Heart right ventricle (tissue), 16 donors: ENCODE measurements at regions not wholly inside any gene's neighbourhood (a gene's known extent, or its start where the extent isn't known, plus 50 kb on each side); places are given as distances from the start of the nearest gene placed in this dataset.

Experiments
- ATAC-seq, 8 donors: fragments of 200-7000 bp; cut with Tn5 transposase; one replicate each; pipeline ENCODE4 v1.9.1; 2020; ENCODE audit warnings: mild to moderate bottlenecking in 8 of 8, moderate library complexity in 8 of 8, moderate number of reproducible peaks in 1 of 8
- DNase-seq, 2 donors: peaks; one replicate each; pipeline ENCODE4 v3.0.0-alpha.2; 2020
- H3K27ac ChIP-seq, 10 donors: fragments of 200-600 bp; sonication (generic) in 2 of 10; one replicate each; pipeline versions ENCODE4 v1.5.0 to v1.8.0; 2020 to 2022; ENCODE audit warnings: mild to moderate bottlenecking in 3 of 10
- H3K27me3 ChIP-seq, 7 donors: fragments of 200-600 bp; one replicate each; pipeline ENCODE4 v1.8.0; 2021 to 2022; ENCODE audit warnings: mild to moderate bottlenecking in 2 of 7
- H3K36me3 ChIP-seq, 9 donors: fragments of 200-600 bp; sonication (generic) in 1 of 9; one replicate each; pipeline versions ENCODE4 v1.5.0 to v1.8.0; 2020 to 2022; ENCODE audit warnings: mild to moderate bottlenecking in 2 of 9
- H3K4me1 ChIP-seq, 9 donors: fragments of 200-600 bp; sonication (generic) in 1 of 9; one replicate each; pipeline versions ENCODE4 v1.5.0 to v1.8.0; 2020 to 2022; ENCODE audit warnings: mild to moderate bottlenecking in 4 of 9
- H3K4me3 ChIP-seq, 10 donors: fragments of 200-600 bp; sonication (generic) in 2 of 10; one replicate each; pipeline versions ENCODE4 v1.5.0 to v1.8.0; 2020 to 2022; ENCODE audit warnings: mild to moderate bottlenecking in 7 of 10, moderate library complexity in 2 of 10
- H3K9me3 ChIP-seq, 11 donors: fragments of 200-600 bp in 10 of 11; sonication (generic) in 2 of 11; one replicate each; pipeline versions ENCODE4 v1.5.0 to v1.8.0; 2013 to 2022; ENCODE audit warnings: mild to moderate bottlenecking in 2 of 11, control low read depth in 1 of 11, moderate library complexity in 1 of 11
- WGBS, 2 donors: extraction: QIAGEN DNeasy Blood & Tissue Kit; methylation state at CpG; one replicate each; pipeline ENCODE4 v1.1.7; 2013; ENCODE audit warnings: inconsistent platforms in 1 of 2; 5-methylcytosine and 5-hydroxymethylcytosine counted together
- intact Hi-C, 10 donors: fragments of 100-400 bp; cut with DNase I; formaldehyde crosslinking; loops; one replicate each; pipeline versions ENCODE4 v1.11.1 to v1.14.2; 2022
- TF ChIP-seq, protein P1 (sequence below), 9 donors: fragments of 200-600 bp; sonication (generic) in 2 of 9; IDR thresholded peaks; one replicate each; pipeline versions ENCODE4 v1.5.0 to v1.8.0; 2021 to 2022; ENCODE audit warnings: antibody characterized with exemption in 9 of 9, mild to moderate bottlenecking in 5 of 9, moderate library complexity in 1 of 9
- donor health status: Arrhythmogenic right ventricular cardiomyopathy.
- donor health status: ischemic (EF 13 %, LVEDD 7.1; RV severe dilation, severe dysfunction).
- donor health status: healthy with polysubstance abuse.
- donor health status: DM: no; HTN: yes; CAD: no.
- donor health status: DM: no; HTN: no; CAD: no.
- donor health status: ischemic (EF 25% LVEDD 6.9; RV normal size, moderate dysfunction).
- donor health status: ischemic (EF 25% LVEDD 5.7; RV mildly dilated, moderate dysfunction).
- donor health status: healthy.
- donor health status: DM: yes; HTN: yes; CAD: no.
- donor health status: Ischemic cardiomyopathy.
- donor health status: ischemic (EF 35%, LVEDD 5.7; RV mildly dilated, moderate dysfunction).
- donor health status: nonischemic (EF 11% LVEDD 7.7; RV severe dilation, severe dysfunction).
- donor health status: DM: yes; HTN: yes; CAD: no.
- donor health status: PGD.
- donor health status: ischemic (EF 29% LVEDD 5.4; RV normal size, mild dysfunction).
- donor health status: nonischemic (EF 23%, LVEDD 6.1; RV moderate dilation, normal function).

- TF ChIP-seq, protein P1, sequence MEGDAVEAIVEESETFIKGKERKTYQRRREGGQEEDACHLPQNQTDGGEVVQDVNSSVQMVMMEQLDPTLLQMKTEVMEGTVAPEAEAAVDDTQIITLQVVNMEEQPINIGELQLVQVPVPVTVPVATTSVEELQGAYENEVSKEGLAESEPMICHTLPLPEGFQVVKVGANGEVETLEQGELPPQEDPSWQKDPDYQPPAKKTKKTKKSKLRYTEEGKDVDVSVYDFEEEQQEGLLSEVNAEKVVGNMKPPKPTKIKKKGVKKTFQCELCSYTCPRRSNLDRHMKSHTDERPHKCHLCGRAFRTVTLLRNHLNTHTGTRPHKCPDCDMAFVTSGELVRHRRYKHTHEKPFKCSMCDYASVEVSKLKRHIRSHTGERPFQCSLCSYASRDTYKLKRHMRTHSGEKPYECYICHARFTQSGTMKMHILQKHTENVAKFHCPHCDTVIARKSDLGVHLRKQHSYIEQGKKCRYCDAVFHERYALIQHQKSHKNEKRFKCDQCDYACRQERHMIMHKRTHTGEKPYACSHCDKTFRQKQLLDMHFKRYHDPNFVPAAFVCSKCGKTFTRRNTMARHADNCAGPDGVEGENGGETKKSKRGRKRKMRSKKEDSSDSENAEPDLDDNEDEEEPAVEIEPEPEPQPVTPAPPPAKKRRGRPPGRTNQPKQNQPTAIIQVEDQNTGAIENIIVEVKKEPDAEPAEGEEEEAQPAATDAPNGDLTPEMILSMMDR (IDR thresholded peaks at IDR 0.05), result no peak
- Histone ChIP-seq H3K4me3 (no peak overlapping the region), H3K27ac (no peak overlapping the region), H3K4me1 (no peaks in the 10 kb centered on the region), H3K27me3 (peaks cover 0 to 4% (median 0%) of the 10 kb centered on the region in 7 donors), H3K9me3 (peaks cover 0 to 14% (median 0%) of the 10 kb centered on the region in 11 donors), H3K36me3 (no peaks in the 10 kb centered on the region)
- WGBS, 2 donors, result 86 to 90% methylated on average over 4 of the region's 4 CpGs
- ATAC-seq (no peak), DNase-seq (no peak)
- intact Hi-C loops, result no loop called here
Observed at GRCh38 chr5:175124251-175124813, 319.6 kb downstream of the DRD1 start.

DNA sequence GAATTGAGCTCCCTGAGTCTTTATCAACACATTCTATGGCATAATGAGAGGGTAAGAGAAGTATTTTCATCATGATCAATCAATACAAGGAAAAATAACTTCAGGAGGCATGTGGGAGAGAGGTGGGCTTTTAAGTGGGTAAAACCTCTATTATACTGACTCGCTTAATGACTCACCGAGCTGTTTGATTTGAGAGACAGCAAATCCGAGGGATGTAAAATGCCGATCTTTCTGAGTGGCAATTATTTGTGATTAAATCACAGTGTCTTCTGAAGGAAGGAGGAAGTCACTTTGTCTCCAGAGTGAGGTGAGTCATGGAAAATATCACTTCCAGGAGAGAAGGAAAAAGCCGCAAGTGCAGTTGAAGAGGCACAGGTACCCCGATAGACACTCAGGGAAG is 320.4 kb downstream of the DRD1 start:
- 71 to 80% methylated on average over 6 of the region's 6 CpGs for WGBS, 2 donors
- DNase-seq (no peak), ATAC-seq (no peak)
- Histone ChIP-seq H3K27ac (no peak overlapping the region), H3K27me3 (peaks cover 0 to 4% (median 0%) of the 10 kb centered on the region in 7 donors), H3K4me3 (no peak overlapping the region), H3K9me3 (peaks cover 0 to 14% (median 0%) of the 10 kb centered on the region in 11 donors), H3K4me1 (no peaks in the 10 kb centered on the region), H3K36me3 (no peaks in the 10 kb centered on the region)
- intact Hi-C loops, result no loop called here
- TF ChIP-seq, protein P1 (IDR thresholded peaks at IDR 0.05), result no peak

GRCh38 chr5:175121457-175121856 is 322.5 kb downstream of the DRD1 start:
- intact Hi-C loops, result no loop called here
- no peak overlapping the region for H3K27ac ChIP-seq
- peaks cover 0 to 8% (median 0%) of the 10 kb centered on the region in 7 donors for H3K27me3 ChIP-seq
- WGBS, 2 donors, result 81% methylated on average over 2 of the region's 2 CpGs
- H3K4me1 ChIP-seq, result no peaks in the 10 kb centered on the region
- ATAC-seq, result no peak
- H3K4me3 ChIP-seq, result no peak overlapping the region
- H3K9me3 ChIP-seq, result peaks cover 0 to 6% (median 0%) of the 10 kb centered on the region in 11 donors
- H3K36me3 ChIP-seq, result no peaks in the 10 kb centered on the region
- DNase-seq, result no peak
- TF ChIP-seq, protein P1 (IDR thresholded peaks at IDR 0.05), result no peak

GRCh38 chr5:175120412-175120811 is 323.6 kb downstream of the DRD1 start:
- Histone ChIP-seq H3K27ac (no peak overlapping the region), H3K9me3 (peaks cover 0 to 6% (median 0%) of the 10 kb centered on the region in 11 donors), H3K36me3 (no peaks in the 10 kb centered on the region), H3K4me3 (no peak overlapping the region), H3K27me3 (peaks cover 0 to 8% (median 0%) of the 10 kb centered on the region in 7 donors), H3K4me1 (no peaks in the 10 kb centered on the region)
- TF ChIP-seq, protein P1 (IDR thresholded peaks at IDR 0.05), result no peak
- DNase-seq, result no peak
- ATAC-seq, result no peak
- intact Hi-C loops, result no loop called here
- WGBS, 2 donors, result 83 to 84% methylated on average over 7 of the region's 7 CpGs
